ENCODE measurements at regions not wholly inside any gene's neighbourhood (a gene's known extent, or its start where the extent isn't known, plus 50 kb on each side); places are given as distances from the start of the nearest gene placed in this dataset.

DNA sequence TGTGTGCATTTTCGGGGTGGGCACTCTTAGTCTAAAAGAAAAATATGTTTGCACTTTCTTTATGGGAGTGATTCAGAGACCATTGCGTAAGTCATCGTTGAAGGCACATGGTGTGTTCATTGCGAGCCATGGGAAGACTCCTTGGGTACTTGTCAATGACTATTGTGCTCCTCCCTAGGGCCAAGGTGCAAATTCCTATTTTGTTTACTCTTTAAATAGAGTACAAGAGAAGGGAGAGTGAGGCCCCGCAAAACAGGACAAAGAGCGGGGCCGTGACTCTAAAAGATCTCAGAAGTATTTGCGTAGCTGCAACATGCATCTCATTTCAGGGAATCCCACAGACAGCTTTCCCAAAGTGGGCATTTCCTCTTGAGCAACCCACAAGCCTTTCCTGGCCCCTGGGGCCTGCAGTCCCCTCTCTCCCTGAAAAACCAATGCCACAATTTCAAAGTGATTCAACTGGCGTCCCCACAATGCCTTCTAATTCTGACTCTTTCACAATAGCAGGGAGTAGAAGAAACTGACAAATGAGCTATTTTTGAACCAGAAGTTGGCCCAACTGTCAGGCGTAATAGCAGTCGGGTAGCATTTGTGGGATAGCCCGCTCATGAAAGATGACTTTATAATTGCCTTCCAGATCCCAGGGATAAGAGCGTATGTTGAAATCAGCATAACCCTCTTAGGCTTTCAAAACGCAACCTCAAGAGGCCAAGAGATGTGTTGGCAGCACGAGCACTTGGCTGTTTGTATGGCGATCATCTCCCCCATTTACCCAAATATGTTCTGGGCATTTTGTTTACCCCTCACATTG lies 277.9 kb upstream of the BMP2 start:
- no peak for TF ChIP-seq CTCF (conservative IDR thresholded peaks at IDR 0.05; ENCODE audit: low read length)
- no peak overlapping the region for H3K4me3 ChIP-seq (ENCODE audit: low read length)
- peak; percentile 8 for DNase-seq (ENCODE audit: low read depth)

- no peak for TF ChIP-seq CTCF (conservative IDR thresholded peaks at IDR 0.05; ENCODE audit: low read length)
- no peak for DNase-seq (ENCODE audit: low read depth)
- no peak overlapping the region for H3K4me3 ChIP-seq (ENCODE audit: low read length)
These were observed 282.1 kb upstream of the BMP2 start for GRCh38 chr20:6485351-6485750.

- no peak overlapping the region for H3K4me3 ChIP-seq (ENCODE audit: low read length)
- no peak for DNase-seq (ENCODE audit: low read depth)
- TF ChIP-seq CTCF (conservative IDR thresholded peaks at IDR 0.05; ENCODE audit: low read length): no peak
These were observed 283.8 kb upstream of the BMP2 start for GRCh38 chr20:6483727-6484126.

DNA sequence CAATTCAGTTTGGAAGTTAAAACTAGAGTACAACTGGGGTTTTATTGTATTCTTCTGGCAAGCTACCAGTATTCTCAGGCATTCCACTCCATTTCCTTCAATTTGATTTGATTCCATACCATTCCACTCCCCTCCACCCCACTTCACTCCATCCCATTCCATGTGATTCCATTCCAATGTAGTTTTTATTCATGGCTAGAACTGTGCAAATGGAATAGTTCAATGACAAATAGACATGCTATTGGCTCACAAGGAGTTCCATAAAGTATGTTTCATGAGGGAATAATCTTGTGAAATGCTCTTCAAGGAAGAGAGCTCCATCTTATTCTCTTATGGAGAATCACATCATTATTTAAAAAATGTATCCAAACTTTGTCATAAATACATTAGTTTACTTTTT lies 285.0 kb upstream of the BMP2 start:
- TF ChIP-seq CTCF (conservative IDR thresholded peaks at IDR 0.05; ENCODE audit: low read length): no peak
- no peak overlapping the region for H3K4me3 ChIP-seq (ENCODE audit: low read length)
- DNase-seq (ENCODE audit: low read depth): no peak

DNA sequence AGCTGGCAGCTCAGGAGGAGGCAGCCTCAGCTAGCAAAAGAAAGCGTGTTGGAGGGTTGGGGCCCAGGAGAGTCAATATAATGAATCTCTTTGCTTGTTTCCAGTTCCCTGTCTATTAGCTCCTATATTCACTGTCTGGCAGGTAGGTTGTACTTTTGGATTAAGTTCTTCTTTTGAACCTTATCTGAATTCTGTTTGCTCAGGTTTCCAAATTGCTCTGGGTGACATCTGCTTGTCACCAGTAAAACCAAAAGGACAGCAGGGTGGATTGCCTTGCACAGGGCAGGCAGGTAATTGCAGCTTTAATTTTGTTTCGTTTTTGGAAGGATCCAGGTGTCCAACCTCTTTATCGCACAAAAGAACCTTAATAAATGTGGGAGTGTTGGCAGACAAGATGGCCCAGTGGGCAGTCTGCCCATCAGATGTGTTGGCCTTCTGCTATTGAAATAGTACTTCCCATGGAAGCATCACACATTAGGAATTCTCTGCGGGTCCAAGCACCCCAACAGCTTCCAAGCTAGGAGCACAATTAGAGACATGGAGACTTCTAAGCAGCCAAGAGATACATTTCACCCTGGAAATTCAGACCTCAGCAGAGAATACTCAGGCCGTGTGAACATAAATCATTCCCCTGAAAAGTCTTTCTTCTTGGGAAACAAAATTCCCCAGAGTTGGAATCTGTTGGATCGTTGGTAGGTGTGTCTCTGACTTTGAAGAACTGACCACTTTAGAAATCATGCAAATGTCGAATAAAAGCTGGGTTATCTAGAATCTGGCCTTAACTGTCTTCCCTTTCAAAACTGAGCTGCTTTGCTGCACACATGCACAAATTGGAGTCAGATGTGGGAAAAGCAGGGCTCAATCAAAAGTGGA lies 286.9 kb upstream of the BMP2 start:
- H3K4me3 ChIP-seq (ENCODE audit: low read length): no peak overlapping the region
- no peak for DNase-seq (ENCODE audit: low read depth)
- TF ChIP-seq CTCF (conservative IDR thresholded peaks at IDR 0.05; ENCODE audit: low read length): no peak

DNA sequence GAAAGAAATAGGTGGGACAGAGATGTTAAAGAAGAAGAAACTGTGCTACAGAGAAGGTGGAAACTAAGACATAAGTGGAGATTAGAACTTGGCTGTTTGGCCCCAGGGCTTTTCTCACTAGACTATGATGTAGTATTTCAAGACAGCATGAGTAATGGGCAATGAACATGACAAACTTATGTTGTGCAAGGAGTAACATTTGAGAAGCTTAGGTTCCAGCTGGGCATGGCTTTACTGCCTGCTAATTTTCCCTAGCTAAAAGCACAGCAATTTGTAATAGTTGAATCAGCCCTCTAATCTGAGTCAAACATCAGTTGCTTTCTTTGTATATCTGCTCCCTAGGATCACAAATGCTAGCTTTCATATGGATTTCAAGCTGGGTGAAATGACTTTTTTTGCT lies 294.3 kb upstream of the BMP2 start:
- DNase-seq (ENCODE audit: low read depth): no peak
- no peak for TF ChIP-seq CTCF (conservative IDR thresholded peaks at IDR 0.05; ENCODE audit: low read length)
- no peak overlapping the region for H3K4me3 ChIP-seq (ENCODE audit: low read length)
